Tibial artery (tissue), 4 donors: ENCODE measurements at regions not wholly inside any gene's neighbourhood (a gene's known extent, or its start where the extent isn't known, plus 50 kb on each side); places are given as distances from the start of the nearest gene placed in this dataset.

ENCODE experiments used
- DNase-seq, 2 donors: peaks; one replicate each; pipeline ENCODE4 v3.0.0-alpha.2; 2019
- H3K27ac ChIP-seq, 2 donors: fragments of 200-600 bp; sonication (generic) in 1 of 2; 1 replicate in 1 of 2; 2 replicates in 1 of 2; pipeline ENCODE4 v1.5.1; 2018 to 2019; ENCODE audit warnings: mild to moderate bottlenecking in 1 of 2
- H3K27me3 ChIP-seq, 2 donors: fragments of 200-600 bp; sonication (generic) in 1 of 2; one replicate each; pipeline versions ENCODE4 v1.5.1 to v1.6.0; 2016 to 2019
- H3K36me3 ChIP-seq, 3 donors: fragments of 200-600 bp; sonication (generic) in 2 of 3; one replicate each; pipeline ENCODE4 v1.5.1; 2016 to 2019; ENCODE audit warnings: mild to moderate bottlenecking in 2 of 3
- H3K4me1 ChIP-seq, 4 donors: fragments of 200-600 bp; sonication (generic) in 2 of 4; 1 replicate in 3 of 4; 2 replicates in 1 of 4; pipeline ENCODE4 v1.5.1; 2016 to 2019
- H3K4me3 ChIP-seq, 2 donors: fragments of 200-600 bp; sonication (generic) in 1 of 2; 1 replicate in 1 of 2; 2 replicates in 1 of 2; pipeline ENCODE4 v1.5.1; 2018 to 2019; ENCODE audit warnings: mild to moderate bottlenecking in 2 of 2
- H3K9me3 ChIP-seq, 3 donors: fragments of 200-600 bp; sonication (generic) in 1 of 3; one replicate each; pipeline ENCODE4 v1.5.1; 2016 to 2019
- intact Hi-C: fragments of 100-400 bp; cut with DNase I; formaldehyde crosslinking; loops from one replicate; pipeline ENCODE4 v1.15.0; 2023; ENCODE audit warnings: low total_unique reads
- TF ChIP-seq, protein P1 (sequence below), 2 experiments: fragments of 200-600 bp in 1 of 2; fragments of 450-650 bp in 1 of 2; IDR thresholded peaks; one replicate each; pipeline ENCODE4 v1.5.1; 2017 to 2019; ENCODE audit warnings: antibody characterized with exemption in 2 of 2, mild to moderate bottlenecking in 1 of 2, moderate library complexity in 1 of 2

GRCh38 chr16:52618753-52619497, 72.0 kb upstream of the TOX3 start:
- no peak overlapping the region for H3K4me3 ChIP-seq
- intact Hi-C loops, result no loop called here
- DNase-seq, result no peak
- H3K27ac ChIP-seq, result no peak overlapping the region
- TF ChIP-seq, protein P1, sequence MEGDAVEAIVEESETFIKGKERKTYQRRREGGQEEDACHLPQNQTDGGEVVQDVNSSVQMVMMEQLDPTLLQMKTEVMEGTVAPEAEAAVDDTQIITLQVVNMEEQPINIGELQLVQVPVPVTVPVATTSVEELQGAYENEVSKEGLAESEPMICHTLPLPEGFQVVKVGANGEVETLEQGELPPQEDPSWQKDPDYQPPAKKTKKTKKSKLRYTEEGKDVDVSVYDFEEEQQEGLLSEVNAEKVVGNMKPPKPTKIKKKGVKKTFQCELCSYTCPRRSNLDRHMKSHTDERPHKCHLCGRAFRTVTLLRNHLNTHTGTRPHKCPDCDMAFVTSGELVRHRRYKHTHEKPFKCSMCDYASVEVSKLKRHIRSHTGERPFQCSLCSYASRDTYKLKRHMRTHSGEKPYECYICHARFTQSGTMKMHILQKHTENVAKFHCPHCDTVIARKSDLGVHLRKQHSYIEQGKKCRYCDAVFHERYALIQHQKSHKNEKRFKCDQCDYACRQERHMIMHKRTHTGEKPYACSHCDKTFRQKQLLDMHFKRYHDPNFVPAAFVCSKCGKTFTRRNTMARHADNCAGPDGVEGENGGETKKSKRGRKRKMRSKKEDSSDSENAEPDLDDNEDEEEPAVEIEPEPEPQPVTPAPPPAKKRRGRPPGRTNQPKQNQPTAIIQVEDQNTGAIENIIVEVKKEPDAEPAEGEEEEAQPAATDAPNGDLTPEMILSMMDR (IDR thresholded peaks at IDR 0.05), result no peak
- H3K4me1 ChIP-seq, result no peaks in the 10 kb centered on the region
- H3K36me3 ChIP-seq, result no peaks in the 10 kb centered on the region
- H3K9me3 ChIP-seq, result no peaks in the 10 kb centered on the region
- no peaks in the 10 kb centered on the region for H3K27me3 ChIP-seq

GRCh38 chr16:52617591-52617990, 70.6 kb upstream of the TOX3 start:
- intact Hi-C loops, result no loop called here
- H3K9me3 ChIP-seq, result no peaks in the 10 kb centered on the region
- no peaks in the 10 kb centered on the region for H3K27me3 ChIP-seq
- no peak overlapping the region for H3K4me3 ChIP-seq
- no peaks in the 10 kb centered on the region for H3K36me3 ChIP-seq
- H3K4me1 ChIP-seq, result no peaks in the 10 kb centered on the region
- no peak overlapping the region for H3K27ac ChIP-seq
- TF ChIP-seq, protein P1 (IDR thresholded peaks at IDR 0.05), result no peak
- DNase-seq, result no peak

DNA sequence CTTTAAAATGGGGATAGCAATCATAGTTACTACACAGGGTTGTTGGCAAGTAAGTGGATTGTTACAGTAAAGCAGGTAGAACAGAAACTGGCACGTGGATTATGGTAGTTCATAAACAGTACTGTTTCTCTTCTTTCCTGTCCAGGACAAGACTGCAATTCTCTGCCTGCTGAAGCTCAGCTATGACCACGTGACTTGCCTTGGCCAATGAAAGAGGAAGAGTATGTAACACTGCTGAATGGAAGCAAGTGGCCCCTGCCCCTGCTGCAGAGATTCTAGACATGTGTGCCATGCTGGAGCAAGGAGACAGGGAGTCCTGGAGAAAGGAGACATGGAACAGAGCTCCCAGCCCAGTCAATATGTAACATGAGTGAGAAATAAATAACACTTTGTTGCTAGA, 66.6 kb upstream of the TOX3 start:
- no peak overlapping the region for H3K4me3 ChIP-seq
- no peaks in the 10 kb centered on the region for H3K36me3 ChIP-seq
- no peak for DNase-seq
- no peaks in the 10 kb centered on the region for H3K4me1 ChIP-seq
- intact Hi-C loops, result no loop called here
- H3K27me3 ChIP-seq, result no peaks in the 10 kb centered on the region
- H3K27ac ChIP-seq, result no peak overlapping the region
- TF ChIP-seq, protein P1 (IDR thresholded peaks at IDR 0.05), result no peak
- no peaks in the 10 kb centered on the region for H3K9me3 ChIP-seq

GRCh38 chr16:52611817-52612673, 65.1 kb upstream of the TOX3 start:
- no peak overlapping the region for H3K4me3 ChIP-seq

GRCh38 chr16:52603015-52603414, 56.1 kb upstream of the TOX3 start:
- H3K4me3 ChIP-seq, result no peak overlapping the region
- no peak for DNase-seq
- intact Hi-C loops, result no loop called here
- no peaks in the 10 kb centered on the region for H3K9me3 ChIP-seq
- no peaks in the 10 kb centered on the region for H3K36me3 ChIP-seq
- no peaks in the 10 kb centered on the region for H3K4me1 ChIP-seq
- H3K27me3 ChIP-seq, result no peaks in the 10 kb centered on the region
- no peak overlapping the region for H3K27ac ChIP-seq
- TF ChIP-seq, protein P1 (IDR thresholded peaks at IDR 0.05), result no peak

More at GRCh38 chr16:52611817-52612673, 65.1 kb upstream of the TOX3 start:
- intact Hi-C loops, result no loop called here
- Histone ChIP-seq H3K4me1 (no peaks in the 10 kb centered on the region), H3K9me3 (no peaks in the 10 kb centered on the region), H3K27ac (no peak overlapping the region), H3K27me3 (no peaks in the 10 kb centered on the region), H3K36me3 (no peaks in the 10 kb centered on the region)
- DNase-seq, result no peak
- TF ChIP-seq, protein P1 (IDR thresholded peaks at IDR 0.05), result no peak
